ENCODE measurements at regions not wholly inside any gene's neighbourhood (a gene's known extent, or its start where the extent isn't known, plus 50 kb on each side); places are given as distances from the start of the nearest gene placed in this dataset.

DNA sequence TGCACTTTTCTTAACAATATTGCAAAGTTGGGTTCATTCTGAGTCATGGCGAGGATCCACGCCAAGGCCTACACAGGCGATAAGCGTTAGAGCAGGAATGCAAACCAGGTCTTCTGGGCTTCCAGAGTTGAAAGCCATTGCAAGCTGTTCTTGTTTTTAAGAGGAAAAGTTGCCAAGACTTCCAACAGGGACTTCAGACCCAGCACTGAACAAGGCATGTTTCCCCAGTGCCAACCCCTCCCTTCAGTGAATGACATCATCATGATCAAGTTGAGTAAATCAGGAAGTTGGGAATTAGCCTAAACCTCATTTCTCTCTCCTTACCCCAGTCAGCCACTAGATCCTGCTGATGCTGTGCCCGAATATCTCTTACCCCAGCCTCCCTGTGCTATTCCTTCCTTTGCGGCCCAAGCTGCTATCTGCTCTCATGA is 355.1 kb downstream of the HS3ST1 start:
- no peak for TF ChIP-seq EZH2phosphoT487 (IDR thresholded peaks at IDR 0.05; ENCODE audit: borderline replicate concordance)
- TF ChIP-seq, protein P1, sequence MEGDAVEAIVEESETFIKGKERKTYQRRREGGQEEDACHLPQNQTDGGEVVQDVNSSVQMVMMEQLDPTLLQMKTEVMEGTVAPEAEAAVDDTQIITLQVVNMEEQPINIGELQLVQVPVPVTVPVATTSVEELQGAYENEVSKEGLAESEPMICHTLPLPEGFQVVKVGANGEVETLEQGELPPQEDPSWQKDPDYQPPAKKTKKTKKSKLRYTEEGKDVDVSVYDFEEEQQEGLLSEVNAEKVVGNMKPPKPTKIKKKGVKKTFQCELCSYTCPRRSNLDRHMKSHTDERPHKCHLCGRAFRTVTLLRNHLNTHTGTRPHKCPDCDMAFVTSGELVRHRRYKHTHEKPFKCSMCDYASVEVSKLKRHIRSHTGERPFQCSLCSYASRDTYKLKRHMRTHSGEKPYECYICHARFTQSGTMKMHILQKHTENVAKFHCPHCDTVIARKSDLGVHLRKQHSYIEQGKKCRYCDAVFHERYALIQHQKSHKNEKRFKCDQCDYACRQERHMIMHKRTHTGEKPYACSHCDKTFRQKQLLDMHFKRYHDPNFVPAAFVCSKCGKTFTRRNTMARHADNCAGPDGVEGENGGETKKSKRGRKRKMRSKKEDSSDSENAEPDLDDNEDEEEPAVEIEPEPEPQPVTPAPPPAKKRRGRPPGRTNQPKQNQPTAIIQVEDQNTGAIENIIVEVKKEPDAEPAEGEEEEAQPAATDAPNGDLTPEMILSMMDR (conservative IDR thresholded peaks at IDR 0.05; ENCODE audit: low read length), result no peak
- H3K36me3 ChIP-seq (ENCODE audit: insufficient read depth, low read length), result no peaks in the 10 kb centered on the region
- no peaks in the 10 kb centered on the region for H3K27me3 ChIP-seq (ENCODE audit: insufficient read depth, low read length, poor library complexity, severe bottlenecking)
- H3F3A ChIP-seq (ENCODE audit: low read depth), result no peaks in the 10 kb centered on the region
- no peaks in the 10 kb centered on the region for H3K9me3 ChIP-seq (ENCODE audit: insufficient read depth, low read depth, low read length)
- H3K9me2 ChIP-seq (replicated peaks; ENCODE audit: low read depth, low read length), result no peaks in the 10 kb centered on the region
- no peak overlapping the region for H2AFZ ChIP-seq (ENCODE audit: low read length)
- H3K4me1 ChIP-seq (ENCODE audit: insufficient read depth, low read length, poor library complexity, severe bottlenecking), result peaks cover 58% of the 10 kb centered on the region
- H3K4me2 ChIP-seq (ENCODE audit: low read depth, low read length, poor library complexity, severe bottlenecking), result peak overlapping the region; percentile 95
- H4K20me1 ChIP-seq (ENCODE audit: insufficient read depth, low read length, poor library complexity, severe bottlenecking), result peaks cover 13% of the 10 kb centered on the region
- H3K4me3 ChIP-seq (ENCODE audit: low read length, poor library complexity, severe bottlenecking), result peak overlapping the region; percentile 11
- H3K9ac ChIP-seq (ENCODE audit: low read depth, low read length, poor library complexity, severe bottlenecking), result no peak overlapping the region
- H3K79me2 ChIP-seq (ENCODE audit: insufficient read depth, low read length), result peaks cover 74% of the 10 kb centered on the region

DNA sequence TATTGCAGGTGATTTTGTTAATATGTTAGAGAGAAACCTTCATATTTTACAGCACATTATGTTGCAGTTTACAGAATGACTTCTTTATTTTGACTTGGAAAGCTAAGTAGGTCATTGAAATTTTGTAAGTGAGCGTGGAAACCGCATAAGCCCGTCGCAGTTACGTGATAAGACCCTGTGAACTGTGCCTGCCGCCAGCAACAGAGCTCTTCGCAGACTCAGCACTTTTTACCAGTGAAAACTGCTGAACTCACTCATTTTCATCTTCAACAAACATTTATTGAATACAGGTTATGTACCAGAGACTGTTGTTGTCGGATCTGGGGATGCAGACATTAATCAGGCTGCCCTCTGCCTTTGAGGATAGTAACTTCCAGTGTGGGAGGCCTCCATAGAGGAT is 355.7 kb downstream of the HS3ST1 start:
- no peak overlapping the region for H2AFZ ChIP-seq (ENCODE audit: low read length)
- H3K36me3 ChIP-seq (ENCODE audit: insufficient read depth, low read length), result no peaks in the 10 kb centered on the region
- H3K9ac ChIP-seq (ENCODE audit: low read depth, low read length, poor library complexity, severe bottlenecking), result no peak overlapping the region
- TF ChIP-seq EZH2phosphoT487 (IDR thresholded peaks at IDR 0.05; ENCODE audit: borderline replicate concordance), result no peak
- TF ChIP-seq, protein P1 (conservative IDR thresholded peaks at IDR 0.05; ENCODE audit: low read length), result no peak
- peaks cover 81% of the 10 kb centered on the region for H3K79me2 ChIP-seq (ENCODE audit: insufficient read depth, low read length)
- no peaks in the 10 kb centered on the region for H3K9me2 ChIP-seq (replicated peaks; ENCODE audit: low read depth, low read length)
- peaks cover 64% of the 10 kb centered on the region for H3K4me1 ChIP-seq (ENCODE audit: insufficient read depth, low read length, poor library complexity, severe bottlenecking)
- H4K20me1 ChIP-seq (ENCODE audit: insufficient read depth, low read length, poor library complexity, severe bottlenecking), result peaks cover 13% of the 10 kb centered on the region
- H3F3A ChIP-seq (ENCODE audit: low read depth), result no peaks in the 10 kb centered on the region
- H3K27me3 ChIP-seq (ENCODE audit: insufficient read depth, low read length, poor library complexity, severe bottlenecking), result no peaks in the 10 kb centered on the region
- H3K4me3 ChIP-seq (ENCODE audit: low read length, poor library complexity, severe bottlenecking), result peak overlapping the region; percentile 11
- H3K9me3 ChIP-seq (ENCODE audit: insufficient read depth, low read depth, low read length), result no peaks in the 10 kb centered on the region
- peak overlapping the region; percentile 95 for H3K4me2 ChIP-seq (ENCODE audit: low read depth, low read length, poor library complexity, severe bottlenecking)

DNA sequence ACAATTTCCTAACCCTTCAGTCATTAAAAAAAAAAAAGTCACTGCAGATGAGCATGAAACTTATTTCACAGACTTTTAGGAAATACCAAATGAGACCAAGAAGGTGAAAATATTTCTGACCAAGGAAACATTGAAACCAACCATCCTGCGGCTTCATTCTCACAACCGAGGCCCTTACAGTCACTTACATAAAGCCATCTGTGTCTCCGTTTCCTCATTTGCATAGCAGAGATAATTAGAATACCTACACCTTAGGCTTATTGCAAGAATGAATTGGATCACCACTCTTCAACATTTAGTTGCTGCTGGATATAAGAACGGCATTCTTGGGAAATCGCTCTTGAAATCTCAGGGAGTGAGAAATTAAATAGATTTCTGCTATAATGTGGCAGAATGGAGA is 356.2 kb downstream of the HS3ST1 start:
- Histone ChIP-seq H3K4me2 (ENCODE audit: low read depth, low read length, poor library complexity, severe bottlenecking) (peak overlapping the region; percentile 95), H3K79me2 (ENCODE audit: insufficient read depth, low read length) (peaks cover 85% of the 10 kb centered on the region), H3K36me3 (ENCODE audit: insufficient read depth, low read length) (no peaks in the 10 kb centered on the region)

More for the DNA sequence above, 356.2 kb downstream of the HS3ST1 start:
- peaks cover 13% of the 10 kb centered on the region for H4K20me1 ChIP-seq (ENCODE audit: insufficient read depth, low read length, poor library complexity, severe bottlenecking)
- peaks cover 67% of the 10 kb centered on the region for H3K4me1 ChIP-seq (ENCODE audit: insufficient read depth, low read length, poor library complexity, severe bottlenecking)
- H3K9me3 ChIP-seq (ENCODE audit: insufficient read depth, low read depth, low read length), result no peaks in the 10 kb centered on the region
- TF ChIP-seq, protein P1 (conservative IDR thresholded peaks at IDR 0.05; ENCODE audit: low read length), result no peak
- no peak for TF ChIP-seq EZH2phosphoT487 (IDR thresholded peaks at IDR 0.05; ENCODE audit: borderline replicate concordance)
- H3K27me3 ChIP-seq (ENCODE audit: insufficient read depth, low read length, poor library complexity, severe bottlenecking), result no peaks in the 10 kb centered on the region
- H3K9ac ChIP-seq (ENCODE audit: low read depth, low read length, poor library complexity, severe bottlenecking), result no peak overlapping the region
- no peaks in the 10 kb centered on the region for H3K9me2 ChIP-seq (replicated peaks; ENCODE audit: low read depth, low read length)
- H3K4me3 ChIP-seq (ENCODE audit: low read length, poor library complexity, severe bottlenecking), result peak overlapping the region; percentile 11
- no peaks in the 10 kb centered on the region for H3F3A ChIP-seq (ENCODE audit: low read depth)
- H2AFZ ChIP-seq (ENCODE audit: low read length), result no peak overlapping the region

Measured in Loucy (cell line).